ENCODE measurements at regions not wholly inside any gene's neighbourhood (a gene's known extent, or its start where the extent isn't known, plus 50 kb on each side); places are given as distances from the start of the nearest gene placed in this dataset.

- TF ChIP-seq CTCF (IDR thresholded peaks at IDR 0.05; ENCODE audit: low read depth, low read length, missing input control) (no peak), ZBTB33 (IDR thresholded peaks at IDR 0.05) (no peak), FOXA2 (IDR thresholded peaks at IDR 0.05) (no peak), GABPA (IDR thresholded peaks at IDR 0.05 in 1 of 2, conservative IDR thresholded peaks at IDR 0.05 in 1 of 2) (no peak), RXRA (IDR thresholded peaks at IDR 0.05) (no peak), RAD21 (IDR thresholded peaks at IDR 0.05) (no peak), YY1 (IDR thresholded peaks at IDR 0.05) (no peak), REST (IDR thresholded peaks at IDR 0.05) (no peak), NR2F2 (IDR thresholded peaks at IDR 0.05) (no peak), SP1 (IDR thresholded peaks at IDR 0.05) (no peak), ATF3 (IDR thresholded peaks at IDR 0.05) (no peak), TAF1 (conservative IDR thresholded peaks at IDR 0.05) (no peak), FOXA1 (IDR thresholded peaks at IDR 0.05) (no peak), JUND (IDR thresholded peaks at IDR 0.05) (no peak)
These were observed 103.5 kb upstream of the TENM4 start for GRCh38 chr11:79544361-79544760.

Measured in liver (tissue), 3 donors.